ENCODE measurements at regions not wholly inside any gene's neighbourhood (a gene's known extent, or its start where the extent isn't known, plus 50 kb on each side); places are given as distances from the start of the nearest gene placed in this dataset.

- TF ChIP-seq CTCF (IDR thresholded peaks at IDR 0.05; ENCODE audit: control insufficient read depth, insufficient read depth, low read depth, low read length, missing control alignments), result no peak
- DNase-seq (ENCODE audit: low read depth), result no peak
- no peak overlapping the region for H3K4me3 ChIP-seq (ENCODE audit: control insufficient read depth, low read depth, low read length)
Observed at GRCh38 chr3:23752126-23752525, 53.6 kb upstream of the UBE2E1 start.

- no peak for DNase-seq (ENCODE audit: low read depth)
- H3K4me3 ChIP-seq (ENCODE audit: control insufficient read depth, low read depth, low read length), result no peak overlapping the region
- TF ChIP-seq CTCF (IDR thresholded peaks at IDR 0.05; ENCODE audit: control insufficient read depth, insufficient read depth, low read depth, low read length, missing control alignments), result no peak
Observed at GRCh38 chr3:23754215-23754614, 51.5 kb upstream of the UBE2E1 start.
